ENCODE measurements at regions not wholly inside any gene's neighbourhood (a gene's known extent, or its start where the extent isn't known, plus 50 kb on each side); places are given as distances from the start of the nearest gene placed in this dataset.

DNA sequence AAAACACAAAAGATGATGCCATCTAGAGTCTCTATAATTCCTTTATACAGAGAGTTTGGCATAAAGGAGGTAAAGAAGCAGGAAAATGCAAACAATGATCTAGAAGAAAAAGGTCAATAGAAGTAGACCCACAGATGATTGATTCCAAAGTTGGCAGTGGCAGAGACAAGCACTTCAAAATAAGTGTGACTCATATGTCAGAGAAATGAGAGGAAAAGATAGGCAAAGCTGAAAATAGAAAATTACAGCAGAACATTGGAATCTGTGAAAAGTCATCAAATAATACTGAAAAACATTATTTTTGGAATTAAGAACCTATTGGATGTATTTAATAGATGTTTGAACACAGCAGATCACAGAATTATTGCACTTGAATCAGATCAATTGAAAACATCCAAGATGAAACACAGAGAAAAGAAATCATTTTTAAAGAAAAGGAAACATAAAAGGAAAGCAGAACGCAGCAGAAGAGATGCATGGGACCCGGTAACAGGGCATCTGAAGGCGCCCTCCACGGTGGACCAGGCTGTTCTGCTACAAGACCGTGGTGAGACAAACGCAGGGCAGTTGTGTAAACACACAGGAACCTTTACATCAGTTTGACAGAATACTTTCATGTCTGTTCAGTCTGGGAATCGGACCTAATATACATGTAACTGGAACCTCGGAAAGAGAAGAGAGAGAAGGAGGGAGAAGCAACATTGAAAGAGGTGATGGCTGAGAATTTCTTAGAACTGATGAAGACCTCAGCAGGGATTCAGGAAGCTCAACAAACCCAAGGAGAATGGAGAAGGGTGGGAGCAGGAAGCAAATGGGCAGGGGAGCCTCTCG is 74.6 kb upstream of the GPC1 start:
- no peak for TF ChIP-seq POLR2A (IDR thresholded peaks at IDR 0.05)
- TF ChIP-seq, protein P1, sequence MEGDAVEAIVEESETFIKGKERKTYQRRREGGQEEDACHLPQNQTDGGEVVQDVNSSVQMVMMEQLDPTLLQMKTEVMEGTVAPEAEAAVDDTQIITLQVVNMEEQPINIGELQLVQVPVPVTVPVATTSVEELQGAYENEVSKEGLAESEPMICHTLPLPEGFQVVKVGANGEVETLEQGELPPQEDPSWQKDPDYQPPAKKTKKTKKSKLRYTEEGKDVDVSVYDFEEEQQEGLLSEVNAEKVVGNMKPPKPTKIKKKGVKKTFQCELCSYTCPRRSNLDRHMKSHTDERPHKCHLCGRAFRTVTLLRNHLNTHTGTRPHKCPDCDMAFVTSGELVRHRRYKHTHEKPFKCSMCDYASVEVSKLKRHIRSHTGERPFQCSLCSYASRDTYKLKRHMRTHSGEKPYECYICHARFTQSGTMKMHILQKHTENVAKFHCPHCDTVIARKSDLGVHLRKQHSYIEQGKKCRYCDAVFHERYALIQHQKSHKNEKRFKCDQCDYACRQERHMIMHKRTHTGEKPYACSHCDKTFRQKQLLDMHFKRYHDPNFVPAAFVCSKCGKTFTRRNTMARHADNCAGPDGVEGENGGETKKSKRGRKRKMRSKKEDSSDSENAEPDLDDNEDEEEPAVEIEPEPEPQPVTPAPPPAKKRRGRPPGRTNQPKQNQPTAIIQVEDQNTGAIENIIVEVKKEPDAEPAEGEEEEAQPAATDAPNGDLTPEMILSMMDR (IDR thresholded peaks at IDR 0.05 in 4 of 5, conservative IDR thresholded peaks at IDR 0.05 in 1 of 5) = no peak

All from gastrocnemius medialis (tissue), 4 donors.